ENCODE measurements at regions not wholly inside any gene's neighbourhood (a gene's known extent, or its start where the extent isn't known, plus 50 kb on each side); places are given as distances from the start of the nearest gene placed in this dataset.

DNA sequence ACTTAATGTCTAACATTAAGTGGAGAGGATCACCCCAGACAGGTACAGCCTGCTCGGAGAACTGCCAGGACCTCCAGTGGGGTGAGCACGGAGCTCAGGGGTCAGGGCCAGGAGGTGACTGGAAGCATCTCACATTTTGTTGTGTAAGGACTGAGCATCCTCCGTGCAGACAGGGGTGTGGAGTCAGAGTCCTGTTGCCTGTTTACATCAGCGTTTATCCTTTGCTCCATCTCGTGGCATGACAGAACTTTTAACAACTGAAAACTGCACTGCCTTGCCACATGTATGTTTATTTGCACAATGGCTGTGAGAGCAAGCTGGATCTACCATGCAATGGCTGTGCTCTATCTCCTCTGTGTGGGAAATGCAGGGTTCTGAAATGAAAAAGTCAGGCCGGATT lies 175.4 kb upstream of the AKR1E2 start:
- TF ChIP-seq, protein P1, sequence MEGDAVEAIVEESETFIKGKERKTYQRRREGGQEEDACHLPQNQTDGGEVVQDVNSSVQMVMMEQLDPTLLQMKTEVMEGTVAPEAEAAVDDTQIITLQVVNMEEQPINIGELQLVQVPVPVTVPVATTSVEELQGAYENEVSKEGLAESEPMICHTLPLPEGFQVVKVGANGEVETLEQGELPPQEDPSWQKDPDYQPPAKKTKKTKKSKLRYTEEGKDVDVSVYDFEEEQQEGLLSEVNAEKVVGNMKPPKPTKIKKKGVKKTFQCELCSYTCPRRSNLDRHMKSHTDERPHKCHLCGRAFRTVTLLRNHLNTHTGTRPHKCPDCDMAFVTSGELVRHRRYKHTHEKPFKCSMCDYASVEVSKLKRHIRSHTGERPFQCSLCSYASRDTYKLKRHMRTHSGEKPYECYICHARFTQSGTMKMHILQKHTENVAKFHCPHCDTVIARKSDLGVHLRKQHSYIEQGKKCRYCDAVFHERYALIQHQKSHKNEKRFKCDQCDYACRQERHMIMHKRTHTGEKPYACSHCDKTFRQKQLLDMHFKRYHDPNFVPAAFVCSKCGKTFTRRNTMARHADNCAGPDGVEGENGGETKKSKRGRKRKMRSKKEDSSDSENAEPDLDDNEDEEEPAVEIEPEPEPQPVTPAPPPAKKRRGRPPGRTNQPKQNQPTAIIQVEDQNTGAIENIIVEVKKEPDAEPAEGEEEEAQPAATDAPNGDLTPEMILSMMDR (IDR thresholded peaks at IDR 0.05; ENCODE audit: low read depth, low read length, missing input control) = no peak
- TF ChIP-seq HNF4G (IDR thresholded peaks at IDR 0.05) (no peak), TAF1 (conservative IDR thresholded peaks at IDR 0.05) (no peak), GABPA (IDR thresholded peaks at IDR 0.05 in 1 of 2, conservative IDR thresholded peaks at IDR 0.05 in 1 of 2) (no peak), RXRA (IDR thresholded peaks at IDR 0.05) (no peak), SP1 (IDR thresholded peaks at IDR 0.05) (no peak), JUND (IDR thresholded peaks at IDR 0.05) (no peak), EGR1 (IDR thresholded peaks at IDR 0.05; ENCODE audit: low read depth in 2 of 2) (no peak), YY1 (IDR thresholded peaks at IDR 0.05) (no peak), HNF4A (conservative IDR thresholded peaks at IDR 0.05) (no peak)
- TF ChIP-seq, protein P2, sequence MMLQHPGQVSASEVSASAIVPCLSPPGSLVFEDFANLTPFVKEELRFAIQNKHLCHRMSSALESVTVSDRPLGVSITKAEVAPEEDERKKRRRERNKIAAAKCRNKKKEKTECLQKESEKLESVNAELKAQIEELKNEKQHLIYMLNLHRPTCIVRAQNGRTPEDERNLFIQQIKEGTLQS (IDR thresholded peaks at IDR 0.05) = no peak
- TF ChIP-seq, protein P3, sequence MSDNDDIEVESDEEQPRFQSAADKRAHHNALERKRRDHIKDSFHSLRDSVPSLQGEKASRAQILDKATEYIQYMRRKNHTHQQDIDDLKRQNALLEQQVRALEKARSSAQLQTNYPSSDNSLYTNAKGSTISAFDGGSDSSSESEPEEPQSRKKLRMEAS (IDR thresholded peaks at IDR 0.05) = no peak
- TF ChIP-seq, protein P4, sequence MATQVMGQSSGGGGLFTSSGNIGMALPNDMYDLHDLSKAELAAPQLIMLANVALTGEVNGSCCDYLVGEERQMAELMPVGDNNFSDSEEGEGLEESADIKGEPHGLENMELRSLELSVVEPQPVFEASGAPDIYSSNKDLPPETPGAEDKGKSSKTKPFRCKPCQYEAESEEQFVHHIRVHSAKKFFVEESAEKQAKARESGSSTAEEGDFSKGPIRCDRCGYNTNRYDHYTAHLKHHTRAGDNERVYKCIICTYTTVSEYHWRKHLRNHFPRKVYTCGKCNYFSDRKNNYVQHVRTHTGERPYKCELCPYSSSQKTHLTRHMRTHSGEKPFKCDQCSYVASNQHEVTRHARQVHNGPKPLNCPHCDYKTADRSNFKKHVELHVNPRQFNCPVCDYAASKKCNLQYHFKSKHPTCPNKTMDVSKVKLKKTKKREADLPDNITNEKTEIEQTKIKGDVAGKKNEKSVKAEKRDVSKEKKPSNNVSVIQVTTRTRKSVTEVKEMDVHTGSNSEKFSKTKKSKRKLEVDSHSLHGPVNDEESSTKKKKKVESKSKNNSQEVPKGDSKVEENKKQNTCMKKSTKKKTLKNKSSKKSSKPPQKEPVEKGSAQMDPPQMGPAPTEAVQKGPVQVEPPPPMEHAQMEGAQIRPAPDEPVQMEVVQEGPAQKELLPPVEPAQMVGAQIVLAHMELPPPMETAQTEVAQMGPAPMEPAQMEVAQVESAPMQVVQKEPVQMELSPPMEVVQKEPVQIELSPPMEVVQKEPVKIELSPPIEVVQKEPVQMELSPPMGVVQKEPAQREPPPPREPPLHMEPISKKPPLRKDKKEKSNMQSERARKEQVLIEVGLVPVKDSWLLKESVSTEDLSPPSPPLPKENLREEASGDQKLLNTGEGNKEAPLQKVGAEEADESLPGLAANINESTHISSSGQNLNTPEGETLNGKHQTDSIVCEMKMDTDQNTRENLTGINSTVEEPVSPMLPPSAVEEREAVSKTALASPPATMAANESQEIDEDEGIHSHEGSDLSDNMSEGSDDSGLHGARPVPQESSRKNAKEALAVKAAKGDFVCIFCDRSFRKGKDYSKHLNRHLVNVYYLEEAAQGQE (IDR thresholded peaks at IDR 0.05) = no peak
- TF ChIP-seq, protein P5, sequence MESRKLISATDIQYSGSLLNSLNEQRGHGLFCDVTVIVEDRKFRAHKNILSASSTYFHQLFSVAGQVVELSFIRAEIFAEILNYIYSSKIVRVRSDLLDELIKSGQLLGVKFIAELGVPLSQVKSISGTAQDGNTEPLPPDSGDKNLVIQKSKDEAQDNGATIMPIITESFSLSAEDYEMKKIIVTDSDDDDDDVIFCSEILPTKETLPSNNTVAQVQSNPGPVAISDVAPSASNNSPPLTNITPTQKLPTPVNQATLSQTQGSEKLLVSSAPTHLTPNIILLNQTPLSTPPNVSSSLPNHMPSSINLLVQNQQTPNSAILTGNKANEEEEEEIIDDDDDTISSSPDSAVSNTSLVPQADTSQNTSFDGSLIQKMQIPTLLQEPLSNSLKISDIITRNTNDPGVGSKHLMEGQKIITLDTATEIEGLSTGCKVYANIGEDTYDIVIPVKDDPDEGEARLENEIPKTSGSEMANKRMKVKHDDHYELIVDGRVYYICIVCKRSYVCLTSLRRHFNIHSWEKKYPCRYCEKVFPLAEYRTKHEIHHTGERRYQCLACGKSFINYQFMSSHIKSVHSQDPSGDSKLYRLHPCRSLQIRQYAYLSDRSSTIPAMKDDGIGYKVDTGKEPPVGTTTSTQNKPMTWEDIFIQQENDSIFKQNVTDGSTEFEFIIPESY (IDR thresholded peaks at IDR 0.05) = no peak

Measured in liver (tissue), 3 donors.